ENCODE measurements at regions not wholly inside any gene's neighbourhood (a gene's known extent, or its start where the extent isn't known, plus 50 kb on each side); places are given as distances from the start of the nearest gene placed in this dataset.
"Not testable (repeated sequence)": the region's sequence is repeated elsewhere in the genome, so short reads cannot be mapped to it uniquely, and the experiment has no call there.

DNA sequence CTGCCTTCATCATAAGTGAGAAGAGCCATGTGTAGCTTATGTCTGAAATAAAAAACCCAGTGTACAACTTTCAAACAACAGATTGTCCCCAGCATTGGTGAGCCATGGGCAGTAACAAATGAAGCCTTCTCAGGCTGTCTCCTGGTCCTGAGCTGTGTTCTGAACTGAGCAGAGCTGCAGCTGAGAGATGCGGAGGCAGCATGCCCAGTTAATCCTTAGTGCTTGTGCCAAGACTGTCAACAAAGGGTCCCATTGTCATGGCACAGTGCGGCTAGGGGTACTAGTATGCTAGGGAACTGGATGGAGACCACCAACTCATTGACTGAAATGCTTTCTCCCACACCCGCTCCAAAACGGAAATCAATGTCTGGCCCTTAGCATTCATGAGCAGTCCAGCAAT, 154.3 kb downstream of the RMST start:
- no peak for DNase-seq

DNA sequence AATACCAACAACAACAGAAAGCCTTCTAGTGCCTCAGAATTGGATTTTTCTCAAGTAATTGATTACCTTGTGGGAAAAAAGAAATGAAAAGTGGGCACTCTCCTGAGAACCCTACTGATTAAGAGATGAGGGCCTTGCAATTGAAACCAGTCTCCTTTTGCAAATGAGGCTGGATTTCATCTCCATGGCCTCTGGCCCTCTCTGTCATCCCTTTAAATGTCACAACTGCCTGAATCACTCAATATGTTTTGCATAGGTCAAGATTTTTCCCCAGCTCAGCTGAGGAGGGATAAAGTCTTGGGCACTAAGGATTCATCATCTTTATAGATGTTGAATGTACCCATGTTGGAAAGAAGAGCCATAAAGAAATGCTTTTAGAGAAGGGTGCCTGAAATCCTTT, 166.4 kb downstream of the RMST start:
- no peak for DNase-seq

DNA sequence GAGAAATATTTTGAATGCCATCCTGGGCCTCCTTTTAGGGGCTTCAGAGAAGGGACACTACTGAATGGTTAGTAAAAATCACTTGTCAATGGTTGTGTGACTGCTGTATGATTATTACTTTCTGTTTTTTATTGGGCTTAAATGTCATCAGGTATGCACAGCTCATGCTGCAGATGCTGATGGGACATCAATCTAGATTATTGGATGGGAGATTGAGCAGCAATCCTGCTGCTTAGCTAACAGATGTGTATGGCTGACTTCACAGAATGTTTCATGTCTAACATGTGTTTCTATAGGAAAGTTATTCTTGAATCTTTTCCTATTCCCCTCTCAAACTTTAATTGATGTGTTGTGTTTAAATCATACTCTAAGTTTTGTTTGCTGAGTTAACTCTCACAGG, 166.8 kb downstream of the RMST start:
- no peak for DNase-seq

DNA sequence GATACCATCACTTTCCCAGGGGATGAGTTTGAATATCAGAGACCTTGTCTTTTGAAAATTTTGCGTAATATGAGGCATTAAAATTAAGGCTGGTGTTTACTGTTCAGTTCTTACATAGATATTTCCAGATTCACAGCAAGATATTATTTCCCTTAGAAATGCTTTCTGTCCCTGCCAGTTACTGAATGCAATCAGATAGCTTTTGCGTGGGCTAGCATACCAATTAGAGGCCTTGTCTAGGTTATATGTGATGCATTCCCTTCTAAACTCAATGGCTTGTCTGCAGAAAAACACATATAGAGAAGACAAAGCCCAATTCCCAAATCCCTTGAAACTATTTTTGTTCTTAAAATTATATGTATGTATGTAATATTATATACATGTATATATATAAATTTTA, 167.8 kb downstream of the RMST start:
- DNase-seq = no peak

DNA sequence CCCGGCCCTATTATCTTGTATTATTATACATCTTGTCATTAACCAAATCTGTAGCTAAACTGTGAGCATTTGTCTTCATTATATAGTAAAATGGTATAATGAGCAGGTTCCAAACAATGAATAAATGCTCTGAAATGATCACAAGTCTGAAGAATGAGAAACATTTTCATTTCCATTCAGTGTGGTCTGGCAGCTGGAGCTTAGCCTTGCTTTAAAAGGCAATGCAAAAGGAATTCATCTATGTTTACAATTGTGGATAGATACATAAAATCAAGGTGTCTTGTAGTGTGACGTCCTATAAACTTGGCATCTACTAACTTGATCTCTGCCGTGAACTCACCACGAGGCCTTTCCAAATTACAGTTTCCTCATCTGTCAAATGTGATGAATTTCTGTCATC, 168.3 kb downstream of the RMST start:
- DNase-seq = no peak

DNA sequence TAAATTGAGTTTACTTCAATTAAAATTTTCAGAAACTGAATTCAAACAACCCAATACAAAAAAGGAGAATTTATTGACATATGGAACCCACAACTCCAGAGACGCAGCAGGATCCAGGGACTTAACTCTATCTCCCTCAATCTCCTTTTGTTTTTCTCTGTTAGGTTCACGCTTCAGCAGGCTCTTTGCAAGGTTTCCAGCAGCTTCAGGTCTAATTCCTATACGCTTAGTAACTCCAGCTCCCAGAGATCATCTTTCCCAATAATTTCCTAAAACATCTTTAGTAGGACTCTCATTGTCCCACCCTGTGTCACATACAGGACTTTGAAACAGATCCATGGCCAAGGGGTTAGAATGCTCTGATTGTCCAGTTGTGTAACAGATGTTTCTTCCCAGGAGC, 175.2 kb downstream of the RMST start:
- DNase-seq = no peak

DNA sequence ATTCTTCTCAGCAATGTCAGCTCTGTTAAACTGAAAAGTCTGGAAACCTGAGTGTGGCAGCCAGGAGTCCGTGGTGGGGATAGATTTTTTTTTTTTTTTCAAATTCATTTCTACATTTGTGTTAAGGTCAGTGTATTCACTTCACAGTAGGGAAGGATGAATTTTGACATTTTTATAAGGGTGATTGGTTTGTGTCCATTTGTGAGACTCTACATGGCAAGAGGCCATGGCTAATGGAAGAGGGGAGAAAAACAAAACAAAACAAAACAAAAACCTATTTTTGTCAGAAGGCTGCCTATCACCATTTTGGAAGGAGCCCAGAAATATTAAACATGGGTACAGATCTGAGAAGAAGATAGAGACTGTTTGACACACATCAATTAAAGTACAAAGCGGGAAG, 176.1 kb downstream of the RMST start:
- no peak for DNase-seq

DNA sequence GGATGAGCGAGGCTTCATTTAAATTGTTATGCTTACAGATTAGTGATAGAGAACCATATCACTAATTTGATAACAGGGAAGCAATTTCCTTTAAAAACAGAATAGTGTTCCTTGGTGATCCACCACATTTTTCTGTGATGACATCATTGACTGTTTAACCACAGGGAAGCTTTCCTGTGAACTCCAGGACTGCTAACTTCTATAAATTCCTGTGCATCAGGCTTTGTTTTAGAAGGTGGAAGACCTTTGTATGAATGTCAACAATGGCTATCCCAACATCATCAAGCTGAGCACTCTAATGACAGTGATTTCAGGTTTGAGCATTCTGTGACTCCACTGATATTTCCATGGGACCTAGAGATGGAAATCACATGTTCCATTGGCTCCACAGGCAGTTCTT, 177.1 kb downstream of the RMST start:
- DNase-seq = no peak

DNA sequence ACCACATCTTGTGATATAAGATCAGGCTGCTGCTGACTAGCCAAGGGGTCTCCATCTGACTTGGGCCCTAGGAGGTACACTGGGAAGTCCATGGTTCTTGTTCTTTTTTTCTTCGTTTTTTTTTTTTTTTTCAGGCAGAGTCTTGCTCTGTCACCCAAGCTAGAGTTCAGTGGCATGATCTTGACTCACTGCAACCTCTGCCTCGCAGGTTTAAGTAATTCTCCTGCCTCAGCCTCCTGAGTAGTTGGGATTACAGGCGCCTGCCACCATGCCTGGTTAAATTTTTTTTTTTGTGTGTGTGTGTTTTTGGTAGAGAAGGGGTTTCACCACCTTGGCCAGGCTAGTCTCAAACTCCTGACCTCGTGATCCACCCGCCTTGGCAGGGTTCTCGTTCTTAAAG, 178.2 kb downstream of the RMST start:
- DNase-seq = no peak

DNA sequence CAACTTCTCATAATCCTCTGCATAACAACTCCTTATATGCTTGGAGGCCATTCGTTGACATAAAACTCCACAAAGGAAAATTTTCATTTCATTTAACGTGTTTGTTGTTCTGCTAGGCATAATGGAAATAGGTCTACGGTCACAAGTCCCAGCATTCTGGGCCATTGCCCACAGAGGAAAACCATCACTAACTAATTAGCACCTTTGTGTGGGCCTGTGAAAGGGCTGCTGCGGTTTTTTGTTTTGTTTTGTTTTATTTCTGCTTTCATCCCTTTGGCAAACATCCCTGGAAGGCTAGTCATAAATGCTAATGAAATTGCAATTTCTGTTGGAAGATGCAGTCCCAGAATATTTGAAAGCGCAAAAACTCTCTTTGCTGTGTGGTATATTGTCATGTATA, 180.3 kb downstream of the RMST start:
- DNase-seq = no peak

DNA sequence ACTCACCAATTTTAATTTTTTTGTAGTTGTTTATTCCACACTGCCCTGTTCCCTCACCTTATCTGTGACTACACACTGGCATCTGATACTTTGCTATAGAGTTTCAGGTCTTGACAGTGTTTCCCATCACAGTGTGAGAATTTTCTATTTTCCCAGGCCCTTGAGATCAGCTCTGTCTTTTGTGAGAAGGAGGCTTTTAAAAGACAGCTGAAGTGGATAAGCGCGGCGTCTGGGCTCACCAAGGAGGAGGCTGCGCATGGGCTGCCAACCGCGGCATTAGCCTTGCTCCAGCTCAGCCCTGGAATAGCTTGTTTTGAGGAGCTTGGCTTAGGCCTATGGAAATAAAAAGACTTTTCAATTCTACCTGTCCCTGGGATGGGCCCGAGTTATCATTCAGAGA, 181.3 kb downstream of the RMST start:
- peak; percentile 33 for DNase-seq

DNA sequence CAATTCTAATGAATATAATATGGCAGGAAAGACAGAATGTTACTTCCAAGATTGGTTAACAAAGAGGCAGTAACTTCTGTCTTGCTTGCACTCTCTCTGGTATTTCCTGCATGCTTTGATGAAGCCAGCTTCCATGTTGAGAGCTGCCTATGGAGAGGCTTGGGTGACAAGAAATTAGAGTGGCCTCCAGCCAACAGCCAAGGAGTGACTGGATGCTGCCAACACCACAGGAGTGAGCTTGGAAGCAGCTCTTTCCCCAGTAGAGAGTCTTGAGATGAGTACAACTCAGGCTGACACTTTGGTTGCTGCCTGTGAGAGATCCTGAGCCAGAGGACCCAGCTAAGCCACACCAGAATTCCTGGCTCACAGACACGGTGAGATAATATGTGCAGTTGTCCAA, 183.1 kb downstream of the RMST start:
- no peak for DNase-seq

DNA sequence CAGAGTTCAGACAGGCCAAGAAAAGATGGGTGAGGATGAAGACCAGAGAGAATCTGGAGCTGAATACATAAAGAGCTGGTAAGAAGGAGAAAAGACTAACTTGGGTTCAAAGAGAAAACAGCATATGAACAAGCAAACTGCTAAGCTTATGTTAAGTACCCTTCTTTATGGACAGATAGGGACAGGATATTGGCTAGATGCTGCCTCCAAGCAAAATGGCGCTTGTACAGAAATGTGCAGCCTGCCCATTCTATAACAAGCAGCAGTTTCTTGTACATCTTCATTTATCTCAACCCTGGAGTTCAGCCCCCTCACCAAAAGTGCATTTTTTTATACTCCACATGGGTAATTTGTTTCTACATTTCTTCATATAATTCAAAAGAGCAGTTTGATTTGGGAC, 184.5 kb downstream of the RMST start:
- no peak for DNase-seq

DNA sequence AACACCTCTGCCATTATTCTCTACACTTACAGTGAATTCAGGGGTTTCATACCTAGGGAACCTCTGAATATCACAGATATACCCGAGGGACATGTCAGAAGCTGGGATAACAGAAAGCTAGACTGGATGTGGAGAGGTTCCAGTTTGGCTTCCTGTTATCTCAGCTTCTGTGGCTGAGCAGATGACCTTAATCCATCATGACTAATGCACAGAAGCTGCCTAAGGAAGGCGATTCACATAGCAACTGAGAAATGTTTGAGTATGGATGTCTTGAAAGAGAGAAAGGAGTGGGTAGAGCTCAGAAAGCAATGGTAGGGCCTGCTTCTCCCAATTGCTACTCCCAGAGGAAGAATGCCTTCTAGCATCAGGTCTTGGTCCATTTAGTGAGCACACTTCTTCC, 187.6 kb downstream of the RMST start:
- no peak for DNase-seq

DNA sequence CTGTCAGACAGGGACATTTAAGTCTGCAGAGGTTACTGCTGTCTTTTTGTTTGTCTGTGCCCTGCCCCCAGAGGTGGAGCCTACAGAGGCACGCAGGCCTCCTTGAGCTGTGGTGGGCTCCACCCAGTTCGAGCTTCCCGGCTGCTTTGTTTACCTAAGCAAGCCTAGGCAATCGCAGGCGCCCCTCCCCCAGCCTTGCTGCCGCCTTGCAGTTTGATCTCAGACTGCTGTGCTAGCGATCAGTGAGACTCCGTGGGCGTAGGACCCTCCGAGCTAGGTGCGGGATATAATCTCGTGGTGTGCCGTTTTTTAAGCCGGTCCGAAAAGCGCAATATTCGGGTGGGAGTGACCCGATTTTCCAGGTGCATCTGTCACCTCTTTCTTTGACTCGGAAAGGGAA, 193.9 kb downstream of the RMST start:
- not testable (repeated sequence) for DNase-seq

DNA sequence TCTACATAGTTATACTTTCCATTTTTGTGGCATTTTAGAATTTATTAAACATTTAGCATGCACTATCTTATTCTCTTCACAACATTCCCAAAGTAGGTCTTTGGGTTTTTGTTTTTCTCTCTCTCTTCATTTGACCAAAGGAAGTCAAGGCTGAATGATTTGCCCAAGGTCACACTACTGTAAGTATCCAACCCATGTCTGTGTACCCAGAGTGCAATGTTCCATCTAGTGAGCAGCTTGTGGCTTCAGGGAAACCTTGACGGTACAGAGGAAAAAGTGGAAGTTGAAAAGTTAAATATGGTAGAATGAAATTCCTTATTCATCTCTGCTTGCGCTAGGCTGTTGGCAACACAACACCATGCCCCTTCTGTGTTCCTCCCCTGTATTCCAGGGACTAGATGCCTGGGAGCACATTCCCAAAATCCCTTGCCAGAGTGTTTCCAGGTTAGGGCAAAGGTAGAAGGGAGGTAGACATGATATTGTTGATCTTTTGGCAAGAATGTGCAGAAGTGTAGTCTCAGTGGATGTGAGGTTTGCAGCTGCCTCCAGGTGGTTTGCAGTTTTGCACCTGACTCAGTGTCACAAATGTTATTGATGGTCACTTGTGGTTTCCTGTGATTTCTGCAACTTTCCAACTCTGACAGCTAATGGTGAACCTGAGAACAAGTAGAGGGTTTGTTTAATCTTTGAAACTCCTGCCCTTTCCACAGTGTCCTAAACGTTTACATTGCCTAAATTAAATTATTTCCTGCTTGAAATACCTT, 196.7 kb downstream of the RMST start:
- DNase-seq = no peak

DNA sequence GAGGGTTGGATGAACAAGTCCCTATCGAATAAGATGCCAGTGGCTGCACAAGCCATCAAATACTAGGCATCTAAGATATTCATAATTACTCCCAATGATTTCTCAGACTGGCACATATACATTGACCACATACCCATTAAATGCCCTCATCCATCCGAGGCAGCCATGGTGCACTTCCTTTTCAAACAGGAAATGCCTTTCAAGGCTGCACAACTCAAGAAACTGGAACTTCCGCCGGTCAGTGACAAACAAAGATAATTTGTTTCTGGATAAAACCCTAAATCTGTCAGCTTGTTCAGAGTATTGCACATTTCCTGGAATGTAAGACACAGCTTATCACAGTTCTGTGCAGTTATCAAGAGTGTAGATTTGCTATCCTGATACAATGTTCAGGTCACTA, 203.7 kb downstream of the RMST start:
- DNase-seq = no peak

DNA sequence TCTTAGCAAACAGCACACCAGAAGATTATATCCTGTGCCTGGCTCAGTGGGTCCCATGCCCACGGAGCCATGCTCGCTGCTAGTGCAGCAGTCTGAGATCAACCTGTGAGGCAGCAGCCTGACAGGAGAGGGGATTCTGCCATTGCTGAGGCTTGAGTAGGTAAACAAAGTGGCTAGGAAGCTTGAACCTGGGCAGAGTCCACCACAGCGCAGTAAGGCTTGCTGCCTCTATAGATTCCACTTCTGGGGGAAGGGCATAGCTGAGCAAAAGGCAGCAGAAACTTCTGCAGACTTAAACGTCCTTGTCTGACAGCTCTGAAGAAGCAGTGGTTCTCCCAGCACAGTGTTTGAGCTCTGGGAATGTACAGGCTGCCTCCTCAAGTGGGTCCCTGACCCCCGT, 210.3 kb downstream of the RMST start:
- DNase-seq = no peak

DNA sequence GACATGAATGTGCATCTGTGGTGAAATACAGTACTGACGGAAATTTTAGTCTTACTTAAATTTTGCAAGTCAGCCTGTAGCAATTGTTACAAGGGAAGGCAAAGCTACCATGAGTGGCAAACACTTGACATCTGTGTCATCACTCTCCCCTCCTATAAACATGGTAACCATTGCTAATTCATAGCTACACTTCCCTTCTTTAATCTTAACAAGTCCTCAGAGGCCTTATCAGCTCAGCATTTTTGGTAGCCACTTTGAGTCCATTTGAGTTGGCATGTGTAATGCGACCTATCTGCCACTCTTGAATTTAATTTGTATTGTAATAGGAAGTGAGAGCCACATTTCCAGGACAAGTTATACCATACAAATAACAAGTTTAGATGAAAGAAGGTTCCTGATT, 218.1 kb downstream of the RMST start:
- no peak for DNase-seq

DNA sequence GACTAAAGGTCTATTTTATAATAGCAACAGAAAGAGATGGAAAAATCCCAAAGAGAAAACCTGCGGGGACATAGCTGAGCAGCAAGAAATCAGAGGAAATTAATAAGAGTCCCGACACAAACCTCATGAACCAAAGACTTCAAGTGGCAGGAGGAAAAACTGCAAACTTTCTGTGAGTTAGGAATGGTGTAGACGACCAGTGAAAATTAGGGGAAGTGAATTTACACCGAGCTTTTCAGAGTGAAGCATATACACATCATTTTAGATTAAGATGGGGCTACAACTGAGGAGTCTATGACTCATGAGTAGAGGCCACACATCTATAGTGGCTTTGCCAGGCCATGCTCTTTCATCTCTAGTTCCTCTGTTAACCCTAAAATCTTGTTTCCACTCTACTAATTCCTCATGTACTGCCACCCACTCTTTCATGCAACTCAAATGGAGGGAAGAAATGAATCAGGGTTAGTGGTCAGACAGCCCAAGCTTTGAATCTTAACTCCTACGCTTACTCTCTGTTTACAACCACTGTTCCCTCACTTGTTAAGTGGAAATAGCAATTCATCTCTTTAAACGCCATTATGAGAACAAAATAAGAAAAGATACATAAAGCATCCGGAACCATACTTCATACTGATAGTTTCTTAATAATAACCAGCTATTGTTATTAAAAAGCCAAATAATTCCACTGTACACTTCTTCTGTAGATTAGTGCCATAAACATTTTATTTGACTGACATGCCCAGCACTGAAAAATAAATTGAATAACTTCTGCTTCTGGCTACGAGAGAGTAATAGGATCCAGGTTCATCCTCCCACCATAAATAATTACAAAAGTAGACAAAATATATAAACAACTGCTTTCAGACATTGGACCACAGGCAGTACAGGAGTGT, 219.3 kb downstream of the RMST start:
- no peak for DNase-seq

DNA sequence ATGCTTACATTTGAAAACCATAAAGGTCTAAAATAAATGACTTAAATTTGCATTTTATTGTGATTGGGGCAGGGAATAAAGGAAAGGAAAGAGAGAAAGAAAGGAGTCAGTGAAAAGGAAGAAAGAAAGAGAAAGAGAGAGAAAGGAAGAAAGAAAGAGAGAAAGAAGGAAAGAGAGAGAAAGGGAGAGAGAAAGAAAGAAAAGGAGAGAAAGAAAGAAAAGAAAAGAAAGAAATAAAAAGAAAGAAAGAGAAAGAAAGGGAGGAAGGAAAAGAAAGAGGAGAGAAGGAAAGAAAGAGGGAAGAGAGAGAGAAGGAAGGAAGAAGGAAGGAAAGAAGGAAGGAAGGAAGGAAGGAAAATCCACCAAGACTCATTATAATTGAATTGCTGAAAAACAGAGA, 222.8 kb downstream of the RMST start:
- no peak for DNase-seq

DNA sequence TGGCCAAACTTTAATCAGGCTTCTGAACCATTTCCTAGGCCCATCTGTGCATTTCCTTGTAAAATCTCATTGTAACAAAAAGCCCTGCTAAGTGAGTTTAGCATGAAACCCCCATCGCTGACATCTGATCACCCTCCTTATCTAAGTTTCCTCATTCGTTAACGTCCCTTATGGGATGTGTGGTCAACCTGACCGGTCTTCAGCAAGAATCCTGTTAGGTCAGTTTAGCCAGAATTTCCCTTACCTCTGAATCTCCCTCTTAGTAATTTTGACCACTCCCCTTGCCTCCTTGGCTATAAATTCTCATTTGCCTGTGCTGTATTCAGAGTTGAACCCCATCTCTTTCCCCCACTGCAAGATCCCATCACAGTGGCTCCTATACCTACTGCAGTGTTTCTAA, 239.3 kb downstream of the RMST start:
- no peak for DNase-seq

DNA sequence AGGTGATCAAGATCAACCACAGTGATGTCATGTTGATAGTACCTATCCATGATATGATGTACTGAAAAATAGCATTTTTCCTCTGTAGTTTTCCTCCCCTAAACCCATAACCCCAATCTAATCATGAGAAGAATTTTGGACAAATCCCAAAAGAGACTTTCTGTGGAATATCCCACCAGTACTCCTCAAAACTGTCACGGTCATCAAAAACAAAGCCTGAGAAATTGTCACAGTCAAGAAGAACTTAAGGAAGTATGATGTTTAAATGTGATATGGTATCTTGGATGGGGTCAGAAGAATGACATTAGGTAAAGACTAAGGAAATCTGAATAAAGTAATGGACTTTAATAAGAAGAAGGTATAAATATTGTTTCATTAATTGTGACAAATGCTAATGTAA, 248.8 kb downstream of the RMST start:
- DNase-seq = no peak

DNA sequence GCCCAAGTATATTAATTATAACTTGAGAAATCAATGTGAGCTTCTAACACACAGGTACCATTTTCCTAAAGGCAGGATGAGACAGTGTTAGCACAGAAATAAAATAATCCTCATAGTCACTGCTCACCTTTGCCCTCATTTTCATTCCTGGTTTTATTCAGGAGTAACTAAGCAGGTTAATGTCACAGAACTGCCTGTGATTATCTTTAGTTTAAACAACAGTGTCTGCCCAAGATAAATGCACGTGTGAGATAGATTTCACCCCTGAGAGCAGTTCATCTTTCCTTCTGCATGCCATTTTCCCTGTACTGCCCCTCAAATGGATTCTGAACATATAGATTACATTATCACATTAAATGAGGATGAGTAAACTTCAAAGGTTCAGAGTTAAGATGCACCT, 250.7 kb downstream of the RMST start:
- no peak for DNase-seq

Measured in right kidney (tissue), 1 donor.